IPS-NIHi11 (cell line): ENCODE measurements at regions not wholly inside any gene's neighbourhood (a gene's known extent, or its start where the extent isn't known, plus 50 kb on each side); places are given as distances from the start of the nearest gene placed in this dataset.
"Not testable (repeated sequence)": the region's sequence is repeated elsewhere in the genome, so short reads cannot be mapped to it uniquely, and the experiment has no call there.

Experiments
- DNase-seq: peaks from one replicate; pipeline ENCODE4 v3.0.0; 2012; ENCODE audit warnings: mixed read lengths, low spot score

GRCh38 chr3:5980475-5980874 is 793.0 kb downstream of the EDEM1 start:
- DNase-seq = no peak

DNA sequence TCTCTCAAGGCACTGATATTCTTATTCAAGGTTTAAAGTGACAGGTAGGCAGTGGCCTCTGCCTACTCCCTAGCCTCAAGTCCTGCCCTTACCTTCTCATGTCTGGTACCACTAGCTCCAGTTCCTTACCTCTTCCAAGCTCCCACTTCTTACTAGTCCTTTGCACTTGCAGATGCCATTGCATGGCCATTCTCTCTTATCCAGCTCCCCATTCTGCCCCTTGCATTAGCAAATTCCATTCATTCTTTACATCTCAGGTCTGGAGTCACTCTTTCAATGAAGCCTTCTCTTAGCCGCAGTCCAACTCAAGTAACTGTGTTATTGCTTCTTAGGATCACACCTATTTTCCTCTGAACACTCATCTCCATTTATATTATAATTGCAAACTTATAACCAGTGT is 807.1 kb downstream of the EDEM1 start:
- no peak for DNase-seq

GRCh38 chr3:6018456-6018855 is 830.9 kb downstream of the EDEM1 start:
- no peak for DNase-seq

DNA sequence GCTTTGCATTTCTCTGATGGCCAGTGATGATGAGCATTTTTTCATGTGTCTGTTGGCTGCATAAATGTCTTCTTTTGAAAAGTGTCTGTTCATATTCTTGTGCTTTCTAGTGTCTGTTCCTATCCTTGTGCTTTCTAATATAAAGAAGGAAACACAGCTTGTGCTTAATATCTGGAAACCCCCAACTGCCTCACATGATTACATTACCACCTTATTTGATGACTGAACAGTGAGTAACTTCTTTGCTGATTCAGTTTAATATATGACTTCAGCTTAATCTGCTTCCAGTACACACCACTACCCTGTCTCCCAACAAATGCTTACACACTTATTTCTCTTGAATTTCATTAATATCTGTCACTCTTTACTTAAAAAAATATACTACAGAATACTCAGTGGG is 835.1 kb downstream of the EDEM1 start:
- no peak for DNase-seq

DNA sequence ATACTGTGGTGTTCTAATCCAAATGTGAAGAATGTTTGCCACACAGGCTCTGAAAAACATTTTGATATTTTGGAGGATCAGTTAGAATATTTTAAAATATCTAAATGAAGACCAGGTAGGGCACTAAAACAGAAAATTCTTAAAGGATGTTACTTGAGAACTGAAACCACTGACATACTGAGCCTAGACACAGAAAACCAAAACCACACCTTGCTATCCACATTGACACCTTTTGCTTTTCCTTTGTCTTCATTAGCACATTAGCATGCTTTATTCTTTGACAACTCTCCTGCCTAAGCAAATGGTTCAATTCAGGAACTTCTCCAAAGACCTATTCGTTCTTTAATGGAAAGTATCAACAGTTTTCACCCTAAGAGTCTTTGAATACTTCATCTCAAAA is 835.9 kb upstream of the GRM7 start:
- DNase-seq = no peak

- DNase-seq = not testable (repeated sequence)
Measured at GRCh38 chr3:6030648-6031047, 830.3 kb upstream of the GRM7 start.

DNA sequence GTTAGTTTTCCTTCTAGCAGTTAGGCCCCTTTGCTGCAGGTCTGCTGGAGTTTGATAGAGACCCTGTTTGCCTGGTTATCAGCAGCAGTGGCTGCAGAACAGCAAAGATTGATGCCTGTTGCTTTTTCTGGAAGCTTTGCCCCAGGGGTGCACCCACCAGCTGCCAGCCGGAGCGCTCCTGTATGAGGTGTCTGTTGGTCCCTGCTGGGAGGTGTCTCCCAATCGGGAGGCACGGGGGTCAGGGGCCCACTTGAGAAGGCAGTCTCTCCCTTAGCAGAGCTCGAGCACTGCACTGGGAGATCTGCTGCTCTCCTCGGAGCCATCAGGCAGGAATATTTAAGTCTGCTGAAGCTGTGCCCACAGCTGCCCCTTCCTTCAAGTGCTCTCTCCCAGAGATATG is 825.3 kb upstream of the GRM7 start:
- DNase-seq = no peak

GRCh38 chr3:6039971-6040370 is 820.9 kb upstream of the GRM7 start:
- DNase-seq = no peak

- DNase-seq = no peak
Measured at GRCh38 chr3:6041894-6042293, 819.0 kb upstream of the GRM7 start.

GRCh38 chr3:6047016-6047415 is 813.9 kb upstream of the GRM7 start:
- DNase-seq = no peak

- no peak for DNase-seq
Measured at GRCh38 chr3:6060251-6060650, 800.7 kb upstream of the GRM7 start.

DNA sequence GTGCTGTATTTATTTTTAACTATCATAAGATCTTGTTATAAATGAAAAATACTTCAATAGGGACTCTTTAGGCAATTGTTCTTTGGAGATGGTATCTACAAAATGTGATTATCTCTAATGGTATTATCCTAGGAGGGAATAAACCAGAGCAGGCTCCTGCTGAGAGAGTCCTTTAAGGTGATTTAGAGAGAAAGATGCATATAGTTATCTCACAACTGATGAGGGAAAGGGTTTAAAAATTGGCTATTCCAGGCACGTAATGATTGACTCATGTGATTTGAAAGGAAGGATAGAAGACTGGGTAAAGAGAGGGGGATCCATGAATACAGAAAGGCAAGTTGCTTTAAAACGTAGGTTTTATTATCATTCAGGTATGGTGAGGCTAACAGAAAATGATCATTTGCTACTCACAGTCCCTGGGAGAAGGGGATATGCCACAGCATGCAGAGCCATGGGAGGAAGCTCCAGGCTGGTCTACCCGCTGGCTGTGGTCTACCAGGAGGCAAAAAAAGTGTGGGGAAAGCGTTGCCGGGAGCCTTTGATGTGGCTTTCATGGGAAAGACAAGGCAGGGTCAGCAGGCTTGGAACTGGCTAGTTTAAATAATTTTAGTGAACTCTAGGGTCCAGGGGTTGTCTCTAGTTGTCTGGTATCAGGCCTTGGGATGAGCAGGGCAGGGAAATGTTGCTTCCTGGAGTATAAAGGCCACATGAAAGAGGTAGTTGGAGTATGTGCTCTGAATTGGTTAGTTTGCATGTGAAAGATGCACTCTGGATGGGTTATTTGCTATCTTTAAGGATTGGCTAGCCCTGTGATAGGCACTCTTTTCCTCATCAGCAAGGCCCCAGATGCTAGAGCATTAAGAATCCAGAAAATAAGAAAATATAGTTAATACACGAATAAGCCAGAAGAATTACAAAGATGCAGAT is 798.4 kb upstream of the GRM7 start:
- DNase-seq = no peak

GRCh38 chr3:6066397-6066796 is 794.5 kb upstream of the GRM7 start:
- no peak for DNase-seq

DNA sequence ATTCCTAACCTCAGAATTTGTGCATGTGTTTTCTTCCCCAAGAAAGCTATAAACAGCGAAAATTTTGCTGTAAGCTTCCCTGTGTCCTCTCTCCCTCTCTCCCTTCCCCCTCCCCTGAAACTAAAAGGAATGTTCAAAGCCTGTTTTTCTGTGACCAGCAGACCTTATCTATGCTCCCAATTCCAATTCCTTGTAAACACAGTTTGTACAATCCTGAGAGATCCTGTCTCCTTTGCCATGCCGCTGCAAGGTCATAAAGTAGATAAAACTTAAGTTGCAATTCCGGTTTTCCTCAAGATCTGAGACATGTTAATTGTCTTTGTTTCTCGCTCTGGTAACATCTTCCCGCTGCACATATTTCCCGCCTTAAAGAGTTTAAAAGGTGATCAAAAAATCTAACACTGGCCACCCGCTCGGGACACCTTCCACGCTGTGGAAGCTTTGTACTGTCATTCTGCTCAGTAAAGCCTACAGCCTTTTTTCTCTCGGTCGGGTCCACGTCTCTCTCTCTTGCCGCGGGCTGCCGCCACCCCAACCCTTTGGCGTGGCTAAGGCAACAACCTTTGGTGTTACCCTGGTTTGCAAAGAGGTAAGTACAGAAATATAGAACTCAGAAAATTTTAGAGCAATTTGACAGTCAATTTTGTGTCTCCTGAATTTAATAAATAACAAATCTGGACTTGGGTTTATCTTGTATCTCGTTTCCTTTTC is 793.9 kb upstream of the GRM7 start:
- DNase-seq = not testable (repeated sequence)

GRCh38 chr3:6074952-6075351 is 786.0 kb upstream of the GRM7 start:
- DNase-seq = no peak

- DNase-seq = no peak
Measured at GRCh38 chr3:6078436-6078835, 782.5 kb upstream of the GRM7 start.

- DNase-seq = no peak
Measured at GRCh38 chr3:6079011-6079410, 781.9 kb upstream of the GRM7 start.

GRCh38 chr3:6079561-6080179 is 781.2 kb upstream of the GRM7 start:
- no peak for DNase-seq

GRCh38 chr3:6088433-6088832 is 772.5 kb upstream of the GRM7 start:
- DNase-seq = no peak

DNA sequence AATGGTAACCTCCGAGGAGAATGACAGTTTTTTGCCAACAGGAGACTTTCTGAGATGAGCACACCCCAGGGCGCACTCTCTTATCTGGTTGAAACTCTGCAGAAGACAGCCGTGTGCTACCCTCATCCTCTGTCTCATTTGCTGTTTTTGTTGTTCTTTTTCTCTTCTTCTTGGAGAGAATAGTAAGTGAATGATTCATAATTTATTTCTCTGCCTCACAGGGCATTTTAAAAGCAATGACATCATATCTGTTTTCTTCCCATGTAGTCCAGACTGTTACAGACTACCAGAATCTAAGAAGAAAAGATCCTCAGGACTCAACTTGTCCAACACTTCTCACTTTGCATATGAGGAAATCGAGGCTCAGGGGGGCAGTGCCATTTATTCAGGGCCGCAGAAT is 771.1 kb upstream of the GRM7 start:
- no peak for DNase-seq

- no peak for DNase-seq
Measured at GRCh38 chr3:6091262-6091661, 769.7 kb upstream of the GRM7 start.

DNA sequence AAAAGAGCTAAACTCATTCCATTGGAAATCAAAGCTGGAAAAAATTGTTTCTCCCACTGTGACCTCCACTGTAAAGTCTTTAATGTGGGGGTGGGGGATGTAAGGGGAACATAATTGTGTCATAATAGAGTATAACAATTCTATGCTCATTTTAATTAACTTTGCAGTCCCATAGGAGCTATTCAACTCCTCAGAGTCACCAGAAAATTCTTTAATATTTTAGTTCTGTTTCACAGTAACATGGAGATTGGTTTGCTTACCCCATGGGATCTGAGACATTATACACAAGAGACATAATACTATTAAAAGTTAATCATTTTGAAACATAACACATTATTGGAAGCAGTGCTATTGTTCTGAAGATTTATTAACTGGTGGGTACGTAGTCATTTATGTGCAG is 765.9 kb upstream of the GRM7 start:
- DNase-seq = no peak

DNA sequence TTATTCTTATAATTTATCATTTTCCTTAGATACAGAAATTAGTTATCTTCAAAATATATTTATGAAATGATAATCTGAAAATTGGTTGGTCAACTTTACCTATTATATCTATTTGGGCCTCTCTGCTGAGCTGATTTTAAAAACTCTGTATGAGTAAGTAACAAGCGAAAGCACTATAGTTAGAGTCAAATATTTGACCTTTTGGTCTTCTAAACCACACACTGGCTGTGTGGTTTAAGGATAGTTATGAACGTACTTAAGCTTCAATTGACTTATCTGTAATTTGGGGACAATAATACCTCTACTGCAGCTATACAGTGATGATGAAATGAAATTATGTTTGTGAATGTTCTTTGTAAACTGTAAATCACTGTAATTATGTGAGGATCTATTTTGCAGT is 763.9 kb upstream of the GRM7 start:
- DNase-seq = no peak
